ENCODE measurements at regions not wholly inside any gene's neighbourhood (a gene's known extent, or its start where the extent isn't known, plus 50 kb on each side); places are given as distances from the start of the nearest gene placed in this dataset.

GRCh38 chr3:27658741-27659140, 63.4 kb downstream of the EOMES start:
- no peaks in the 10 kb centered on the region for H3K9me3 ChIP-seq (replicated peaks in 1 of 2; ENCODE audit: control insufficient read depth in 1 of 2, insufficient read depth in 1 of 2, low read length in 2 of 2)
- H3K79me2 ChIP-seq (ENCODE audit: insufficient read depth, low read length) = no peaks in the 10 kb centered on the region
- no peak overlapping the region for H3K4me2 ChIP-seq (replicated peaks; ENCODE audit: extremely low read depth, low read length, poor library complexity, severe bottlenecking)
- no peak for TF ChIP-seq CTCF (IDR thresholded peaks at IDR 0.05)
- no CpG with 5 or more reads among the region's 1 CpG for WGBS (ENCODE audit: insufficient coverage)
- Mint-ChIP-seq H3K9me3 (peaks cover 0 to 11% (median 6%) of the 10 kb centered on the region in 7 donors), H3K4me3 (no peak overlapping the region), H3K27me3 (ENCODE audit: low read depth in 3 of 3) (peaks cover 0 to 4% (median 0%) of the 10 kb centered on the region in 3 donors), H3K36me3 (no peaks in the 10 kb centered on the region), H3K27ac (no peak overlapping the region), H3K4me1 (peaks cover 4% of the 10 kb centered on the region)
- no peak overlapping the region for H2AFZ ChIP-seq (ENCODE audit: insufficient read depth, low read depth, low read length, poor library complexity, severe bottlenecking)
- H3K27ac ChIP-seq (ENCODE audit: low read depth in 1 of 2, low read length in 2 of 2) = no peak overlapping the region
- H3K36me3 ChIP-seq (replicated peaks in 1 of 2; ENCODE audit: control insufficient read depth in 1 of 2, insufficient read depth in 2 of 2, low read length in 2 of 2) = no peaks in the 10 kb centered on the region
- H3K9ac ChIP-seq (ENCODE audit: insufficient read depth, low read length, poor library complexity, severe bottlenecking) = no peak overlapping the region
- no peak for DNase-seq
- H4K20me1 ChIP-seq (ENCODE audit: insufficient read depth, low read length) = no peaks in the 10 kb centered on the region
- no peaks in the 10 kb centered on the region for H3K4me1 ChIP-seq (ENCODE audit: control insufficient read depth in 1 of 2, insufficient read depth in 2 of 2, low read length in 2 of 2)
- no peak overlapping the region for H3K4me3 ChIP-seq (replicated peaks in 1 of 3; ENCODE audit: low read depth in 2 of 3, low read length in 3 of 3)
- intact Hi-C loops (cut with micrococcal nuclease) = no loop called here
- H3K27me3 ChIP-seq (ENCODE audit: control insufficient read depth in 2 of 2, insufficient read depth in 2 of 2, low read length in 2 of 2) = no peaks in the 10 kb centered on the region

GRCh38 chr3:27657871-27658270, 64.3 kb downstream of the EOMES start:
- H3K27me3 ChIP-seq (ENCODE audit: control insufficient read depth in 2 of 2, insufficient read depth in 2 of 2, low read length in 2 of 2) = no peaks in the 10 kb centered on the region
- H3K4me1 Mint-ChIP-seq = peaks cover 4% of the 10 kb centered on the region
- H3K4me3 Mint-ChIP-seq = no peak overlapping the region
- no peaks in the 10 kb centered on the region for H3K9me3 ChIP-seq (replicated peaks in 1 of 2; ENCODE audit: control insufficient read depth in 1 of 2, insufficient read depth in 1 of 2, low read length in 2 of 2)
- H3K4me1 ChIP-seq (ENCODE audit: control insufficient read depth in 1 of 2, insufficient read depth in 2 of 2, low read length in 2 of 2) = no peaks in the 10 kb centered on the region
- no peak overlapping the region for H3K27ac Mint-ChIP-seq
- H3K4me2 ChIP-seq (replicated peaks; ENCODE audit: extremely low read depth, low read length, poor library complexity, severe bottlenecking) = no peak overlapping the region
- no peak overlapping the region for H3K4me3 ChIP-seq (replicated peaks in 1 of 3; ENCODE audit: low read depth in 2 of 3, low read length in 3 of 3)
- no peaks in the 10 kb centered on the region for H4K20me1 ChIP-seq (ENCODE audit: insufficient read depth, low read length)
- H3K9ac ChIP-seq (ENCODE audit: insufficient read depth, low read length, poor library complexity, severe bottlenecking) = no peak overlapping the region
- peaks cover 0 to 4% (median 0%) of the 10 kb centered on the region in 3 donors for H3K27me3 Mint-ChIP-seq (ENCODE audit: low read depth in 3 of 3)
- DNase-seq = no peak
- TF ChIP-seq CTCF (IDR thresholded peaks at IDR 0.05) = no peak
- no peak overlapping the region for H3K27ac ChIP-seq (ENCODE audit: low read depth in 1 of 2, low read length in 2 of 2)
- H3K36me3 Mint-ChIP-seq = no peaks in the 10 kb centered on the region
- H3K36me3 ChIP-seq (replicated peaks in 1 of 2; ENCODE audit: control insufficient read depth in 1 of 2, insufficient read depth in 2 of 2, low read length in 2 of 2) = no peaks in the 10 kb centered on the region
- intact Hi-C loops (cut with micrococcal nuclease) = no loop called here
- H3K79me2 ChIP-seq (ENCODE audit: insufficient read depth, low read length) = no peaks in the 10 kb centered on the region
- no CpG with 5 or more reads among the region's 2 CpGs for WGBS (ENCODE audit: insufficient coverage)
- H2AFZ ChIP-seq (ENCODE audit: insufficient read depth, low read depth, low read length, poor library complexity, severe bottlenecking) = no peak overlapping the region
- peaks cover 0 to 11% (median 6%) of the 10 kb centered on the region in 7 donors for H3K9me3 Mint-ChIP-seq
